A673 (cell line): ENCODE measurements at regions not wholly inside any gene's neighbourhood (a gene's known extent, or its start where the extent isn't known, plus 50 kb on each side); places are given as distances from the start of the nearest gene placed in this dataset.

ENCODE experiments used
- EZH2 ChIP-seq: fragments of 200-600 bp; sonication (generic); IDR thresholded peaks from 2 replicates; pipeline ENCODE4 v1.6.1; 2017; ENCODE audit warnings: borderline replicate concordance, low read depth, mild to moderate bottlenecking, mixed read lengths, antibody characterized with exemption, low read length; ENCODE audit not compliant: poor library complexity, severe bottlenecking
- TF ChIP-seq, protein P1 (sequence below): fragments of 300-800, 200-600 bp; sonication (generic); conservative IDR thresholded peaks from 2 replicates; pipeline ENCODE4 v1.5.1; 2017; ENCODE audit warnings: low read depth, mild to moderate bottlenecking, antibody characterized with exemption, low read length, moderate library complexity, mixed read lengths

DNA sequence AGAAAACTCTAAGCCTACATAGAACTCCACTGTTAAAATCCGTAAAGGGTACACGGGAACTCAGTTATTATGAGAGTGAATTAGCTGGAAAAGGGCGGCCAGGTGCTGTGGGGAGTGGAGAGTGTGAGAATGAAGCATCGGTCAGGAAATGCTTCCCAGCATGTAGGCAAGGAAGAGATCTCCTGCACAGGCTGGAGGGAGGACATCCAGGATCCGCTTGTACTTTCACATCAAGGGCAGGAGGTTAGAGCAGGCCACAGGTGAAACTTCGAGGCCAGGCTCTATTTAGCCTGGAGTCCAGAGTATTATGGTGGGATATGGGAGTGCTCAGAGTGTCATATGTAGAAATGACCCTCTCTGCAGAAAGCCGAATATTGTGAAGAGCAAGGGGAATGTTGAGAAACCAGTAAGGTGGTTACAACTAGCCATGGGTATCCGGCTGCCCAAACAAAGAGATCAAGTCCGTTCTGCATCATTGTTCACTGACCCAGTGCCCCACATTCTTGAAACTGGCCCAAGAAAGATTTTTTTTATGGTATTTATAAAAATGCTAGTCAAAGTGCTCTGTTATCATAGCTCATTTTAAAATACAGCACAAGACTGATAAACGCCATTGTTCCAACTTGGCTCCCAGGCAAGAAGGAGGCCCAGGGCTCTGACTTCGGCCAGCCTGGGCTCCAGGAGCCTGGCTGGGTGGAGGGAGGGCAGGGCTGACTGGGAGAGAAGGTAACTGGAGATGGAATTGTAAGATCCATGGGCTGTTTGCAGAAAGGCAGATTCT lies 79.4 kb upstream of the HIF1A start:
- TF ChIP-seq, protein P1, sequence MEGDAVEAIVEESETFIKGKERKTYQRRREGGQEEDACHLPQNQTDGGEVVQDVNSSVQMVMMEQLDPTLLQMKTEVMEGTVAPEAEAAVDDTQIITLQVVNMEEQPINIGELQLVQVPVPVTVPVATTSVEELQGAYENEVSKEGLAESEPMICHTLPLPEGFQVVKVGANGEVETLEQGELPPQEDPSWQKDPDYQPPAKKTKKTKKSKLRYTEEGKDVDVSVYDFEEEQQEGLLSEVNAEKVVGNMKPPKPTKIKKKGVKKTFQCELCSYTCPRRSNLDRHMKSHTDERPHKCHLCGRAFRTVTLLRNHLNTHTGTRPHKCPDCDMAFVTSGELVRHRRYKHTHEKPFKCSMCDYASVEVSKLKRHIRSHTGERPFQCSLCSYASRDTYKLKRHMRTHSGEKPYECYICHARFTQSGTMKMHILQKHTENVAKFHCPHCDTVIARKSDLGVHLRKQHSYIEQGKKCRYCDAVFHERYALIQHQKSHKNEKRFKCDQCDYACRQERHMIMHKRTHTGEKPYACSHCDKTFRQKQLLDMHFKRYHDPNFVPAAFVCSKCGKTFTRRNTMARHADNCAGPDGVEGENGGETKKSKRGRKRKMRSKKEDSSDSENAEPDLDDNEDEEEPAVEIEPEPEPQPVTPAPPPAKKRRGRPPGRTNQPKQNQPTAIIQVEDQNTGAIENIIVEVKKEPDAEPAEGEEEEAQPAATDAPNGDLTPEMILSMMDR = no peak
- TF ChIP-seq EZH2 = no peak
